LHCN-M2 (cell line): ENCODE measurements at regions not wholly inside any gene's neighbourhood (a gene's known extent, or its start where the extent isn't known, plus 50 kb on each side); places are given as distances from the start of the nearest gene placed in this dataset.

ENCODE experiments used
- DNase-seq: peaks from one replicate; pipeline ENCODE4 v3.0.0-alpha.2; 2012; ENCODE audit warnings: low read depth

- peak; percentile 3 for DNase-seq
These were observed 1635.2 kb downstream of the EFNB2 start for GRCh38 chr13:104900191-104900817.

GRCh38 chr13:104898484-104898883, 1637.0 kb downstream of the EFNB2 start:
- no peak for DNase-seq

- no peak for DNase-seq
These were observed 1639.9 kb downstream of the EFNB2 start for GRCh38 chr13:104895521-104895920.

GRCh38 chr13:104875038-104875754, 1660.3 kb downstream of the EFNB2 start:
- no peak for DNase-seq

- DNase-seq = no peak
These were observed 1663.3 kb downstream of the EFNB2 start for GRCh38 chr13:104872153-104872552.

GRCh38 chr13:104871456-104871855, 1664.0 kb downstream of the EFNB2 start:
- DNase-seq = no peak

GRCh38 chr13:104869501-104869900, 1666.0 kb downstream of the EFNB2 start:
- DNase-seq = no peak

GRCh38 chr13:104868806-104869205, 1666.7 kb downstream of the EFNB2 start:
- no peak for DNase-seq

GRCh38 chr13:104855581-104855980, 1679.9 kb downstream of the EFNB2 start:
- DNase-seq = no peak

GRCh38 chr13:104854698-104855097, 1680.8 kb downstream of the EFNB2 start:
- no peak for DNase-seq

- DNase-seq = no peak
These were observed 1681.5 kb downstream of the EFNB2 start for GRCh38 chr13:104854007-104854406.

- DNase-seq = no peak
These were observed 1687.5 kb downstream of the EFNB2 start for GRCh38 chr13:104847922-104848321.

GRCh38 chr13:104843401-104843800, 1692.1 kb downstream of the EFNB2 start:
- no peak for DNase-seq

GRCh38 chr13:104841110-104841509, 1694.4 kb downstream of the EFNB2 start:
- DNase-seq = no peak

GRCh38 chr13:104837756-104838155, 1697.7 kb downstream of the EFNB2 start:
- DNase-seq = peak; percentile 38

- DNase-seq = no peak
These were observed 1702.2 kb downstream of the EFNB2 start for GRCh38 chr13:104833221-104833620.

- DNase-seq = no peak
These were observed 1703.2 kb downstream of the EFNB2 start for GRCh38 chr13:104832231-104832630.

GRCh38 chr13:104831831-104832230, 1703.6 kb downstream of the EFNB2 start:
- DNase-seq = no peak

GRCh38 chr13:104823709-104824108, 1711.8 kb downstream of the EFNB2 start:
- DNase-seq = no peak

GRCh38 chr13:104823071-104823470, 1712.4 kb downstream of the EFNB2 start:
- peak; percentile 58 for DNase-seq

GRCh38 chr13:104817271-104817670, 1718.2 kb downstream of the EFNB2 start:
- no peak for DNase-seq

GRCh38 chr13:104816726-104817125, 1718.7 kb downstream of the EFNB2 start:
- DNase-seq = peak; percentile 88

- DNase-seq = no peak
These were observed 1725.2 kb downstream of the EFNB2 start for GRCh38 chr13:104810242-104810641.
